Mammary epithelial cell (primary cell): ENCODE measurements at regions not wholly inside any gene's neighbourhood (a gene's known extent, or its start where the extent isn't known, plus 50 kb on each side); places are given as distances from the start of the nearest gene placed in this dataset.

ENCODE experiments used
- EZH2 ChIP-seq: IDR thresholded peaks from 2 replicates; pipeline ENCODE4 v1.6.1; 2012; ENCODE audit warnings: low read length, inconsistent platforms, borderline replicate concordance
- TF ChIP-seq, protein P1 (sequence below), 2 donors: IDR thresholded peaks in 1 of 2; conservative IDR thresholded peaks in 1 of 2; 2 replicates each; pipeline ENCODE4 v1.5.1; 2011 to 2012; ENCODE audit warnings: inconsistent platforms in 2 of 2, low read length in 2 of 2, mild to moderate bottlenecking in 2 of 2, control low read depth in 1 of 2, low read depth in 1 of 2; ENCODE audit not compliant: insufficient read depth in 1 of 2; ENCODE audit errors: extremely low read depth in 1 of 2

- TF ChIP-seq, protein P1, sequence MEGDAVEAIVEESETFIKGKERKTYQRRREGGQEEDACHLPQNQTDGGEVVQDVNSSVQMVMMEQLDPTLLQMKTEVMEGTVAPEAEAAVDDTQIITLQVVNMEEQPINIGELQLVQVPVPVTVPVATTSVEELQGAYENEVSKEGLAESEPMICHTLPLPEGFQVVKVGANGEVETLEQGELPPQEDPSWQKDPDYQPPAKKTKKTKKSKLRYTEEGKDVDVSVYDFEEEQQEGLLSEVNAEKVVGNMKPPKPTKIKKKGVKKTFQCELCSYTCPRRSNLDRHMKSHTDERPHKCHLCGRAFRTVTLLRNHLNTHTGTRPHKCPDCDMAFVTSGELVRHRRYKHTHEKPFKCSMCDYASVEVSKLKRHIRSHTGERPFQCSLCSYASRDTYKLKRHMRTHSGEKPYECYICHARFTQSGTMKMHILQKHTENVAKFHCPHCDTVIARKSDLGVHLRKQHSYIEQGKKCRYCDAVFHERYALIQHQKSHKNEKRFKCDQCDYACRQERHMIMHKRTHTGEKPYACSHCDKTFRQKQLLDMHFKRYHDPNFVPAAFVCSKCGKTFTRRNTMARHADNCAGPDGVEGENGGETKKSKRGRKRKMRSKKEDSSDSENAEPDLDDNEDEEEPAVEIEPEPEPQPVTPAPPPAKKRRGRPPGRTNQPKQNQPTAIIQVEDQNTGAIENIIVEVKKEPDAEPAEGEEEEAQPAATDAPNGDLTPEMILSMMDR (conservative IDR thresholded peaks at IDR 0.05 in 1 of 2, IDR thresholded peaks at IDR 0.05 in 1 of 2; ENCODE audit: extremely low read depth in 1 of 2, insufficient read depth in 1 of 2, low read depth in 1 of 2, low read length in 2 of 2) = peak; percentile 40 to 54
- TF ChIP-seq EZH2 = no peak
Measured at GRCh38 chr6:44593539-44593944, 206.0 kb downstream of the CDC5L start.
